ENCODE measurements at regions not wholly inside any gene's neighbourhood (a gene's known extent, or its start where the extent isn't known, plus 50 kb on each side); places are given as distances from the start of the nearest gene placed in this dataset.

GRCh38 chr10:78996792-78997129, 72.0 kb upstream of the ZMIZ1 start:
- H3K27ac ChIP-seq (ENCODE audit: low read depth, low read length, poor library complexity, severe bottlenecking), result no peak overlapping the region
- H3K9me3 ChIP-seq (ENCODE audit: low read length), result no peaks in the 10 kb centered on the region
- H3K4me3 ChIP-seq (ENCODE audit: low read depth, low read length, poor library complexity, severe bottlenecking), result no peak overlapping the region
- H4K20me1 ChIP-seq (ENCODE audit: insufficient read depth, low read length), result no peaks in the 10 kb centered on the region
- no peak for TF ChIP-seq EZH2 (IDR thresholded peaks at IDR 0.05; ENCODE audit: borderline replicate concordance, low read length)
- TF ChIP-seq CTCF (IDR thresholded peaks at IDR 0.05; ENCODE audit: low read length), result no peak
- no peak overlapping the region for H3K4me2 ChIP-seq (ENCODE audit: low read length)
- no peaks in the 10 kb centered on the region for H3K9me2 ChIP-seq (ENCODE audit: low read depth, low read length)
- H3F3A ChIP-seq (ENCODE audit: insufficient read depth, low read length), result no peaks in the 10 kb centered on the region
- H3K27me3 ChIP-seq (ENCODE audit: insufficient read depth, low read length), result no peaks in the 10 kb centered on the region
- no peaks in the 10 kb centered on the region for H3K4me1 ChIP-seq (ENCODE audit: insufficient read depth, low read length, severe bottlenecking)
- H3K36me3 ChIP-seq (ENCODE audit: insufficient read depth, low read length), result no peaks in the 10 kb centered on the region
- no peaks in the 10 kb centered on the region for H3K79me2 ChIP-seq (ENCODE audit: insufficient read depth, low read length)
- no peak overlapping the region for H3K9ac ChIP-seq (ENCODE audit: low read length)
- H2AFZ ChIP-seq (ENCODE audit: low read length), result no peak overlapping the region

DNA sequence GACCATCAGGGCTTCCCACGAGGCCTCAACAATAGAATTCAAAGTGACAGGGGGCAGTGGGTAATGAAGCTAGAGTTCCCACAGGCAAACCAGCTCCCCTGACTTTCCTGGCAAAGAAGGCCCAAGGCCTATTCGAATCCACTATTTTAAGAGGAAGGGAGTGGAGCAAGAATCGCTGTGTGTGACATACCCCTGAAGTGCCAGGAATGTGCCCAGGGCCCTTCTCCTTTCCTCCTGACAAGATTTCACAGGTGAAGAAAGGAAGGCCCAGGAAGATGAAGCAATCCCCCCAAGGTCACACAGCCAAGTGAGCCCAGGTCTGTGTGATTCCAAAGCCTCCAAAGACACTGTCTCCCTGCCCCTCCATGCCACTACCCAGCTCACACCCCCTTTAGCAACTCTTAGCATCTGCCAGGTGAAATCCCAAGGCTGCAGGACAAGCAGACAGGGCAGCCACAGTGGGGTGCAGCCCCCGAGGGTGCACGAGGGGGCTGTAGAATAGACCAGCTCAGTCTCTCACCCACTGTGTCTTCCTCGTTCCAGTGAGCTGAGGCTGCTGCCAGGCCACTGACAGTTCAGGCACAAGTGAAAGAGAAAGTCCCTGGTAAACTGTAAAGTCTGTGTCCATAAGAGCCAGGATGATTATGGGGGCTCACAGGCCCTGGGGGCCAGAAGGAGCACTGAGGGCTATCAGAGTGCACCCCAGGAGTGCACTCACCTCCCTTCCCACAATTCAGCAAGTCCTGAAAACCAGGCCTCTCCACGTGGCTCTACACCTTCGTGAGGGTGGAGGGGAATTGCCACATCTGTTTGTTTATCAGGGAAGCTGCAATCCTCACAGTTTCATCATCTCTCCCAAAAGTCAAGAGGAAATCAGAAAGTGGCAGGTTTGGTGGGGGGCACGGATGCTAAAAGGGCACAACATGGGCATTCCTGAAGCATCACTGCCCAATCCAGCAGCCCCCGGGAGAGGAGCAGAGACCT, 70.8 kb upstream of the ZMIZ1 start:
- no peaks in the 10 kb centered on the region for H3F3A ChIP-seq (ENCODE audit: insufficient read depth, low read length)
- no peak overlapping the region for H3K9ac ChIP-seq (ENCODE audit: low read length)
- H3K4me2 ChIP-seq (ENCODE audit: low read length), result no peak overlapping the region
- no peaks in the 10 kb centered on the region for H3K36me3 ChIP-seq (ENCODE audit: insufficient read depth, low read length)
- no peaks in the 10 kb centered on the region for H3K9me3 ChIP-seq (ENCODE audit: low read length)
- no peak overlapping the region for H3K4me3 ChIP-seq (ENCODE audit: low read depth, low read length, poor library complexity, severe bottlenecking)
- H4K20me1 ChIP-seq (ENCODE audit: insufficient read depth, low read length), result no peaks in the 10 kb centered on the region
- 0 out of 2 replicates have a peak, but pooled peaks cover 6% of the 10 kb centered on the region for H3K27me3 ChIP-seq (ENCODE audit: insufficient read depth, low read length)
- H3K4me1 ChIP-seq (ENCODE audit: insufficient read depth, low read length, severe bottlenecking), result no peaks in the 10 kb centered on the region
- TF ChIP-seq EZH2 (IDR thresholded peaks at IDR 0.05; ENCODE audit: borderline replicate concordance, low read length) (no peak), CTCF (IDR thresholded peaks at IDR 0.05; ENCODE audit: low read length) (no peak)
- no peak overlapping the region for H2AFZ ChIP-seq (ENCODE audit: low read length)
- no peaks in the 10 kb centered on the region for H3K79me2 ChIP-seq (ENCODE audit: insufficient read depth, low read length)
- no peak overlapping the region for H3K27ac ChIP-seq (ENCODE audit: low read depth, low read length, poor library complexity, severe bottlenecking)
- no peaks in the 10 kb centered on the region for H3K9me2 ChIP-seq (ENCODE audit: low read depth, low read length)

DNA sequence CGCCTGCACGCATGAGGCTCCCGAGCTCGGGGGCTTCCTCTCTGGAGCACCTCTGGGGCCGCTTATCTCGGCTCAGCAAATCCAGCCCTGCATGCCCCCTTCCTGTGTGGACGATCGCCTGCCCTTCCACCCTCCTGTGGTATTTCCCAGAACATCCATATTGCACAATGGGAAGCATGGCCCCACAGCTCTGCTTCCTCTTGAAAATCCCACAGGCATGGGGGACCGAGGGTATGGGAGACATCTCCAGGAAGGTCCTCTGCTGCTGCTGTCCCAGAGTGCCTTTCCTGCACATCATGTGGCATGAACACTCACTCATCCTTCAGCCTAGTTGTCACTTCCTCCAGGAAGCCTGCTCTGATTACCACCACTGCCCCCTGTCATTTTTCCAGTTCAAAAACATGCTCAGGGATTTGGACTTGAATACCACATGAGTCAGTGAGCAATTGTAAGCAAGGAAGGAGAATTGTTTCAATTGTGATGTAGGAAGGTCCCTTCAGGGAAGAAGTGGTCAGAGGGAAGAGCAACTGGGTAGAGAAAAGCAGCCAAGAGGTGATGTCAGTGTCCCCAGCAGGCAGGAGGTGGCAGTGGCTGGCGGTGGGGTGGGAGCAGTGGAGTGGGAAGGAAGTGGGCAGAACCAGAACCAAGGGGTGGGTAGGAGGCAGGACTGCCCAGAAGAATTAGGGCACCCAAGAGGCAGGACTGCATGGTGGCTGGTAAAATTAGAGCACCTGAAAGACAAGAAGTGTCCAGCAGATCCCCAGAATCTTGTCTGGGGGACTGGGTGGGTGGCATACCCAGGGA, 67.5 kb upstream of the ZMIZ1 start:
- 0 out of 2 replicates have a peak, but pooled peaks cover 6% of the 10 kb centered on the region for H3K27me3 ChIP-seq (ENCODE audit: insufficient read depth, low read length)
- no peaks in the 10 kb centered on the region for H3K36me3 ChIP-seq (ENCODE audit: insufficient read depth, low read length)
- no peak overlapping the region for H2AFZ ChIP-seq (ENCODE audit: low read length)
- H3K9ac ChIP-seq (ENCODE audit: low read length), result no peak overlapping the region
- no peak overlapping the region for H3K27ac ChIP-seq (ENCODE audit: low read depth, low read length, poor library complexity, severe bottlenecking)
- H3K4me1 ChIP-seq (ENCODE audit: insufficient read depth, low read length, severe bottlenecking), result no peaks in the 10 kb centered on the region
- H3F3A ChIP-seq (ENCODE audit: insufficient read depth, low read length), result no peaks in the 10 kb centered on the region
- H4K20me1 ChIP-seq (ENCODE audit: insufficient read depth, low read length), result no peaks in the 10 kb centered on the region
- H3K9me3 ChIP-seq (ENCODE audit: low read length), result no peaks in the 10 kb centered on the region
- H3K9me2 ChIP-seq (ENCODE audit: low read depth, low read length), result no peaks in the 10 kb centered on the region
- no peak overlapping the region for H3K4me2 ChIP-seq (ENCODE audit: low read length)
- TF ChIP-seq EZH2 (IDR thresholded peaks at IDR 0.05; ENCODE audit: borderline replicate concordance, low read length), result no peak
- TF ChIP-seq CTCF (IDR thresholded peaks at IDR 0.05; ENCODE audit: low read length), result no peak
- no peak overlapping the region for H3K4me3 ChIP-seq (ENCODE audit: low read depth, low read length, poor library complexity, severe bottlenecking)
- no peaks in the 10 kb centered on the region for H3K79me2 ChIP-seq (ENCODE audit: insufficient read depth, low read length)
